GM23338 (cell line): ENCODE measurements at regions not wholly inside any gene's neighbourhood (a gene's known extent, or its start where the extent isn't known, plus 50 kb on each side); places are given as distances from the start of the nearest gene placed in this dataset.

Experiments used
- ATAC-seq: fragments of 200-7000 bp; cut with Tn5 transposase; 3 replicates; pipeline ENCODE4 v1.9.1; 2020
- DNase-seq: peaks from one replicate; pipeline ENCODE4 v3.0.0-alpha.2; 2015; ENCODE audit warnings: low spot score
- H2AFZ ChIP-seq: fragments of 200-600 bp; sonication (generic); 2 replicates; pipeline ENCODE4 v1.8.0; 2016; ENCODE audit warnings: antibody characterized with exemption, mild to moderate bottlenecking, moderate library complexity
- H3F3A ChIP-seq: fragments of 200-600 bp; sonication (generic); replicated peaks from 2 replicates; pipeline ENCODE4 v1.8.0; 2017; ENCODE audit warnings: antibody characterized with exemption, mixed run types, low read depth
- H3K27ac ChIP-seq: fragments of 200-600 bp; sonication (generic); 2 replicates; pipeline ENCODE4 v1.6.1; 2016; ENCODE audit warnings: low read depth
- H3K27me3 ChIP-seq: fragments of 200-600 bp; sonication (generic); 2 replicates; pipeline ENCODE4 v1.8.0; 2016; ENCODE audit warnings: mild to moderate bottlenecking, mixed run types, moderate library complexity; ENCODE audit not compliant: insufficient read depth
- H3K36me3 ChIP-seq: fragments of 200-600 bp; sonication (generic); 2 replicates; pipeline ENCODE4 v1.8.0; 2016; ENCODE audit warnings: mild to moderate bottlenecking; ENCODE audit not compliant: insufficient read depth
- H3K4me1 ChIP-seq: fragments of 200-600 bp; sonication (generic); 2 replicates; pipeline ENCODE4 v1.8.0; 2016; ENCODE audit warnings: mild to moderate bottlenecking, moderate library complexity; ENCODE audit not compliant: insufficient read depth
- H3K4me2 ChIP-seq: fragments of 200-600 bp; sonication (generic); 2 replicates; pipeline ENCODE4 v1.7.1; 2017; ENCODE audit warnings: mixed run types
- H3K4me3 ChIP-seq: fragments of 200-600 bp; sonication (generic); 2 replicates; pipeline ENCODE4 v1.6.1; 2016; ENCODE audit warnings: mixed run types
- H3K79me2 ChIP-seq: fragments of 200-600 bp; sonication (generic); replicated peaks from 2 replicates; pipeline ENCODE4 v1.8.0; 2017; ENCODE audit warnings: mild to moderate bottlenecking; ENCODE audit not compliant: insufficient read depth
- H3K9me2 ChIP-seq: fragments of 200-600 bp; sonication (generic); 2 replicates; pipeline ENCODE4 v1.8.0; 2017; ENCODE audit not compliant: insufficient read depth
- H4K20me1 ChIP-seq: fragments of 200-600 bp; sonication (generic); replicated peaks from 2 replicates; pipeline ENCODE4 v1.8.0; 2017; ENCODE audit warnings: mild to moderate bottlenecking; ENCODE audit not compliant: insufficient read depth
- H3K27ac Mint-ChIP-seq: 2 replicates; pipeline ENCODE4 v1.8.0; 2020; ENCODE audit warnings: inconsistent platforms, mild to moderate bottlenecking, moderate library complexity, mixed read lengths
- H3K27me3 Mint-ChIP-seq: 3 replicates; pipeline ENCODE4 v1.8.0; 2022; ENCODE audit warnings: low read depth, mild to moderate bottlenecking, moderate library complexity, mixed read lengths, inconsistent platforms; ENCODE audit not compliant: insufficient read depth, poor library complexity
- H3K36me3 Mint-ChIP-seq: 3 replicates; pipeline ENCODE4 v1.8.0; 2021; ENCODE audit warnings: low read depth, mild to moderate bottlenecking, inconsistent platforms, moderate library complexity, mixed read lengths
- H3K4me1 Mint-ChIP-seq: 3 replicates; pipeline ENCODE4 v1.8.0; 2020; ENCODE audit warnings: mild to moderate bottlenecking, inconsistent platforms, mixed read lengths
- H3K4me3 Mint-ChIP-seq: 3 replicates; pipeline ENCODE4 v1.8.0; 2021; ENCODE audit warnings: moderate library complexity, mild to moderate bottlenecking, inconsistent platforms, mixed read lengths
- H3K9me3 Mint-ChIP-seq: 3 replicates; pipeline ENCODE4 v1.8.0; 2020; ENCODE audit warnings: moderate library complexity, mild to moderate bottlenecking, inconsistent platforms, mixed read lengths
- CREB1 ChIP-seq: fragments of 250-450 bp; sonication (Bioruptor Pico); IDR thresholded peaks from 2 replicates; pipeline ENCODE4 v1.5.0; 2020; ENCODE audit warnings: low read depth, mild to moderate bottlenecking, moderate library complexity
- ETS1 ChIP-seq: IDR thresholded peaks from 2 replicates; pipeline ENCODE4 v1.6.1; 2016; ENCODE audit warnings: antibody characterized with exemption
- EZH2phosphoT487 ChIP-seq: fragments of 200-600 bp; sonication (generic); IDR thresholded peaks from one replicate; pipeline ENCODE4 v1.8.1; 2018; ENCODE audit warnings: antibody characterized with exemption; ENCODE audit not compliant: unreplicated experiment
- JUNB ChIP-seq: IDR thresholded peaks from one replicate; pipeline ENCODE4 v1.6.1; 2016; ENCODE audit warnings: antibody characterized with exemption; ENCODE audit not compliant: unreplicated experiment
- NANOG ChIP-seq: IDR thresholded peaks from 2 replicates; pipeline ENCODE4 v1.6.1; 2016; ENCODE audit warnings: antibody characterized with exemption, borderline replicate concordance
- POLR2AphosphoS5 ChIP-seq: IDR thresholded peaks from 2 replicates; pipeline ENCODE4 v1.6.1; 2016; ENCODE audit warnings: antibody characterized with exemption, low read depth
- STAT1 ChIP-seq: IDR thresholded peaks from one replicate; pipeline ENCODE4 v1.6.1; 2016; ENCODE audit warnings: antibody characterized with exemption; ENCODE audit not compliant: unreplicated experiment
- ZNF114 ChIP-seq: fragments of 250-450 bp; sonication (Bioruptor Pico); IDR thresholded peaks from 2 replicates; pipeline ENCODE4 v1.5.0; 2020; ENCODE audit warnings: mild to moderate bottlenecking, moderate library complexity
- ZNF462 ChIP-seq: fragments of 250-450 bp; sonication (Bioruptor Pico); IDR thresholded peaks from 2 replicates; pipeline ENCODE4 v1.5.0; 2020; ENCODE audit warnings: mild to moderate bottlenecking, moderate library complexity
- TF ChIP-seq, protein P1 (sequence below), 2 experiments: fragments of 200-600 bp in 1 of 2; sonication (generic) in 1 of 2; conservative IDR thresholded peaks; 2 replicates each; pipeline versions ENCODE4 v1.5.1 to v1.6.1; 2016 to 2017; ENCODE audit warnings: antibody characterized with exemption in 2 of 2, low read depth in 2 of 2, mild to moderate bottlenecking in 2 of 2, moderate library complexity in 1 of 2
- TF ChIP-seq, protein P2 (sequence below): IDR thresholded peaks from one replicate; pipeline ENCODE4 v1.6.1; 2018; ENCODE audit warnings: antibody characterized with exemption; ENCODE audit not compliant: unreplicated experiment

- TF ChIP-seq ZNF462 (CRISPR knock-in tag) (no peak), EZH2phosphoT487 (no peak), CREB1 (CRISPR knock-in tag) (no peak), JUNB (no peak), POLR2AphosphoS5 (no peak)
Observed at GRCh38 chr2:84288293-84288692, 170.8 kb downstream of the SUCLG1 start (continued).

- no peak overlapping the region for H3K4me3 ChIP-seq
- no peaks in the 10 kb centered on the region for H3K4me1 ChIP-seq
- Mint-ChIP-seq H3K4me1 (no peaks in the 10 kb centered on the region; the same call in 2 of the 3 replicates), H3K4me3 (no peak overlapping the region), H3K36me3 (peaks cover 6% of the 10 kb centered on the region; the same call in 2 of the 3 replicates), H3K27me3 (peaks cover 4% of the 10 kb centered on the region), H3K27ac (no peak overlapping the region), H3K9me3 (peaks cover 10% of the 10 kb centered on the region; the same call in 2 of the 3 replicates)
- H3F3A ChIP-seq = no peaks in the 10 kb centered on the region
- no peaks in the 10 kb centered on the region for H3K27me3 ChIP-seq
- peaks cover 21% of the 10 kb centered on the region for H3K9me2 ChIP-seq
- no peak overlapping the region for H2AFZ ChIP-seq
- no peaks in the 10 kb centered on the region for H4K20me1 ChIP-seq
- ATAC-seq (no peak), DNase-seq (no peak)
- no peak overlapping the region for H3K27ac ChIP-seq
- no peaks in the 10 kb centered on the region for H3K36me3 ChIP-seq
- no peaks in the 10 kb centered on the region for H3K79me2 ChIP-seq
- no peak overlapping the region for H3K4me2 ChIP-seq
- TF ChIP-seq, protein P1, sequence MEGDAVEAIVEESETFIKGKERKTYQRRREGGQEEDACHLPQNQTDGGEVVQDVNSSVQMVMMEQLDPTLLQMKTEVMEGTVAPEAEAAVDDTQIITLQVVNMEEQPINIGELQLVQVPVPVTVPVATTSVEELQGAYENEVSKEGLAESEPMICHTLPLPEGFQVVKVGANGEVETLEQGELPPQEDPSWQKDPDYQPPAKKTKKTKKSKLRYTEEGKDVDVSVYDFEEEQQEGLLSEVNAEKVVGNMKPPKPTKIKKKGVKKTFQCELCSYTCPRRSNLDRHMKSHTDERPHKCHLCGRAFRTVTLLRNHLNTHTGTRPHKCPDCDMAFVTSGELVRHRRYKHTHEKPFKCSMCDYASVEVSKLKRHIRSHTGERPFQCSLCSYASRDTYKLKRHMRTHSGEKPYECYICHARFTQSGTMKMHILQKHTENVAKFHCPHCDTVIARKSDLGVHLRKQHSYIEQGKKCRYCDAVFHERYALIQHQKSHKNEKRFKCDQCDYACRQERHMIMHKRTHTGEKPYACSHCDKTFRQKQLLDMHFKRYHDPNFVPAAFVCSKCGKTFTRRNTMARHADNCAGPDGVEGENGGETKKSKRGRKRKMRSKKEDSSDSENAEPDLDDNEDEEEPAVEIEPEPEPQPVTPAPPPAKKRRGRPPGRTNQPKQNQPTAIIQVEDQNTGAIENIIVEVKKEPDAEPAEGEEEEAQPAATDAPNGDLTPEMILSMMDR (conservative IDR thresholded peaks at IDR 0.05; ENCODE audit: low read depth in 2 of 2) = no peak
- TF ChIP-seq NANOG (no peak), ETS1 (no peak), STAT1 (no peak), ZNF114 (CRISPR knock-in tag) (no peak)
- TF ChIP-seq, protein P2, sequence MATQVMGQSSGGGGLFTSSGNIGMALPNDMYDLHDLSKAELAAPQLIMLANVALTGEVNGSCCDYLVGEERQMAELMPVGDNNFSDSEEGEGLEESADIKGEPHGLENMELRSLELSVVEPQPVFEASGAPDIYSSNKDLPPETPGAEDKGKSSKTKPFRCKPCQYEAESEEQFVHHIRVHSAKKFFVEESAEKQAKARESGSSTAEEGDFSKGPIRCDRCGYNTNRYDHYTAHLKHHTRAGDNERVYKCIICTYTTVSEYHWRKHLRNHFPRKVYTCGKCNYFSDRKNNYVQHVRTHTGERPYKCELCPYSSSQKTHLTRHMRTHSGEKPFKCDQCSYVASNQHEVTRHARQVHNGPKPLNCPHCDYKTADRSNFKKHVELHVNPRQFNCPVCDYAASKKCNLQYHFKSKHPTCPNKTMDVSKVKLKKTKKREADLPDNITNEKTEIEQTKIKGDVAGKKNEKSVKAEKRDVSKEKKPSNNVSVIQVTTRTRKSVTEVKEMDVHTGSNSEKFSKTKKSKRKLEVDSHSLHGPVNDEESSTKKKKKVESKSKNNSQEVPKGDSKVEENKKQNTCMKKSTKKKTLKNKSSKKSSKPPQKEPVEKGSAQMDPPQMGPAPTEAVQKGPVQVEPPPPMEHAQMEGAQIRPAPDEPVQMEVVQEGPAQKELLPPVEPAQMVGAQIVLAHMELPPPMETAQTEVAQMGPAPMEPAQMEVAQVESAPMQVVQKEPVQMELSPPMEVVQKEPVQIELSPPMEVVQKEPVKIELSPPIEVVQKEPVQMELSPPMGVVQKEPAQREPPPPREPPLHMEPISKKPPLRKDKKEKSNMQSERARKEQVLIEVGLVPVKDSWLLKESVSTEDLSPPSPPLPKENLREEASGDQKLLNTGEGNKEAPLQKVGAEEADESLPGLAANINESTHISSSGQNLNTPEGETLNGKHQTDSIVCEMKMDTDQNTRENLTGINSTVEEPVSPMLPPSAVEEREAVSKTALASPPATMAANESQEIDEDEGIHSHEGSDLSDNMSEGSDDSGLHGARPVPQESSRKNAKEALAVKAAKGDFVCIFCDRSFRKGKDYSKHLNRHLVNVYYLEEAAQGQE = no peak
Observed at GRCh38 chr2:84286878-84287277, 172.2 kb downstream of the SUCLG1 start.
